NCI-H1105 (cell line): ENCODE measurements at regions not wholly inside any gene's neighbourhood (a gene's known extent, or its start where the extent isn't known, plus 50 kb on each side); places are given as distances from the start of the nearest gene placed in this dataset.
A peak's percentile ranks its signal among the peaks of the same experiment; 100 is the strongest.
"Not testable (repeated sequence)": the region's sequence is repeated elsewhere in the genome, so short reads cannot be mapped to it uniquely, and the experiment has no call there.

Source experiments
- DNase-seq: peaks from one replicate; lab custom pipeline; 2025; lab: John Stamatoyannopoulos, UW

- peak; percentile 76 for DNase-seq
These were observed 60.5 kb downstream of the AREG start for GRCh38 chr4:74505355-74505978.

GRCh38 chr4:74509363-74509762 is 64.4 kb downstream of the AREG start:
- not testable (repeated sequence) for DNase-seq

- DNase-seq, result no peak
These were observed 71.4 kb downstream of the AREG start for GRCh38 chr4:74516303-74516702.

- DNase-seq, result no peak
These were observed 73.1 kb downstream of the AREG start for GRCh38 chr4:74517996-74518395.

- DNase-seq, result no peak
These were observed 77.5 kb downstream of the AREG start for GRCh38 chr4:74522251-74522991.

- DNase-seq, result no peak
These were observed 78.2 kb downstream of the AREG start for GRCh38 chr4:74523096-74523495.

GRCh38 chr4:74524985-74525384 is 80.0 kb downstream of the AREG start:
- no peak for DNase-seq

- DNase-seq, result no peak
These were observed 82.1 kb downstream of the AREG start for GRCh38 chr4:74527049-74527448.

- no peak for DNase-seq
These were observed 83.2 kb downstream of the AREG start for GRCh38 chr4:74528178-74528577.

GRCh38 chr4:74529284-74530041 is 84.5 kb downstream of the AREG start:
- no peak for DNase-seq

GRCh38 chr4:74531963-74532794 is 87.2 kb downstream of the AREG start:
- peak; percentile 41 for DNase-seq

GRCh38 chr4:74534121-74534520 is 89.2 kb downstream of the AREG start:
- no peak for DNase-seq

GRCh38 chr4:74534936-74535335 is 90.0 kb downstream of the AREG start:
- DNase-seq, result no peak

GRCh38 chr4:74535512-74535911 is 90.6 kb downstream of the AREG start:
- no peak for DNase-seq

- no peak for DNase-seq
These were observed 91.6 kb downstream of the AREG start for GRCh38 chr4:74536557-74536956.

GRCh38 chr4:74537459-74537858 is 92.5 kb downstream of the AREG start:
- no peak for DNase-seq

GRCh38 chr4:74539044-74539790 is 94.3 kb downstream of the AREG start:
- DNase-seq, result no peak

GRCh38 chr4:74540193-74540592 is 95.3 kb downstream of the AREG start:
- DNase-seq, result no peak

GRCh38 chr4:74541667-74542066 is 96.7 kb downstream of the AREG start:
- no peak for DNase-seq

GRCh38 chr4:74543231-74543781 is 98.4 kb downstream of the AREG start:
- DNase-seq, result no peak

GRCh38 chr4:74543983-74544382 is 99.0 kb downstream of the AREG start:
- DNase-seq, result no peak
